ENCODE measurements at regions not wholly inside any gene's neighbourhood (a gene's known extent, or its start where the extent isn't known, plus 50 kb on each side); places are given as distances from the start of the nearest gene placed in this dataset.

DNA sequence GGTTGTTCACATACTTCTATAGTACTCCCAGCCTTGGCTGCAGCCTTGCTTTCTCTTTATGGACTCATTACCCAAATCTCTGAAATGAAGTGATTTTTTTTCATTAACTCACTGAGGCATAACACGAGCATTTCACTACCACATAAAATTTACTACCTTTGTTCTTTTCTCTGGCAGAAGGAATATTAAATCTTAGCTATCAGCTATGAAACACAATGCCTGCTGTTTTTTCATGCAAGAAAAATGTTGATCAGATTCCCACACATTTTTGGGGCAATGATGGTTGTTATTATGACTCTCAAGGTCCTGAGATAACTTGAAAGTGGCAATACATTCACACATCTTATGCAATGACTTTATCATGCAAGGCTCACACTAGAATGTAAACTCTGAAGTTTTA lies 225.3 kb upstream of the ATP2B1 start:
- Histone ChIP-seq H3T11ph (ENCODE audit: low read length) (no peak overlapping the region), H2BK120ac (ENCODE audit: low read depth, low read length, poor library complexity, severe bottlenecking) (no peak overlapping the region), H3K27me3 (ENCODE audit: insufficient read depth, low read length) (no peaks in the 10 kb centered on the region), H2BK15ac (ENCODE audit: low read depth, low read length) (no peak overlapping the region), H3K14ac (ENCODE audit: insufficient read depth, low read length) (no peak overlapping the region), H3K23me2 (ENCODE audit: insufficient read length, low read depth, low read length, poor library complexity, severe bottlenecking) (no peaks in the 10 kb centered on the region), H4K20me1 (ENCODE audit: control insufficient read depth, insufficient read depth, insufficient read length) (no peaks in the 10 kb centered on the region), H3K9me3 (ENCODE audit: control insufficient read depth, low read depth, low read length) (no peaks in the 10 kb centered on the region), H3K79me2 (ENCODE audit: insufficient read depth, low read length) (no peaks in the 10 kb centered on the region), H4K5ac (ENCODE audit: insufficient read length, low read depth, low read length) (no peak overlapping the region), H3K4ac (ENCODE audit: low read depth, low read length) (no peak overlapping the region), H2BK12ac (ENCODE audit: insufficient read length, low read depth, low read length) (no peak overlapping the region), H3K23ac (ENCODE audit: insufficient read length, low read depth, low read length) (no peak overlapping the region), H2BK20ac (ENCODE audit: low read depth, low read length, poor library complexity, severe bottlenecking) (no peak overlapping the region), H3K79me1 (ENCODE audit: insufficient read depth, low read depth, low read length, poor library complexity, severe bottlenecking) (no peaks in the 10 kb centered on the region), H4K8ac (replicated peaks; ENCODE audit: insufficient read length, low read depth, low read length) (no peak overlapping the region), H3K4me2 (ENCODE audit: insufficient read depth, insufficient read length, low read length) (no peak overlapping the region), H2BK5ac (ENCODE audit: insufficient read length, low read length) (no peak overlapping the region), H2AK5ac (ENCODE audit: insufficient read length, low read length) (no peak overlapping the region), H3K56ac (ENCODE audit: insufficient read length, low read depth, low read length) (no peak overlapping the region), H3K9ac (ENCODE audit: extremely low read depth, insufficient read length, low read length) (no peak overlapping the region), H4K91ac (ENCODE audit: insufficient read length, low read depth, low read length) (no peak overlapping the region), H3K4me1 (ENCODE audit: insufficient read depth, low read length) (no peaks in the 10 kb centered on the region; the same call in 1 of the 2 replicates), H3K18ac (ENCODE audit: insufficient read length, low read depth, low read length) (no peak overlapping the region), H3K27ac (ENCODE audit: insufficient read length, low read depth, low read length) (no peak overlapping the region), H2AFZ (ENCODE audit: low read length) (no peak overlapping the region)
- no peak overlapping the region for H3K27ac Mint-ChIP-seq
- H3K9me3 Mint-ChIP-seq: no peaks in the 10 kb centered on the region
- no CpG with 5 or more reads among the region's 1 CpG for WGBS (ENCODE audit: extremely low coverage, insufficient read length, low lambda C conversion rate)
- peaks cover 19 to 26% of the 10 kb centered on the region in 2 experiments for H3K4me1 Mint-ChIP-seq
- H3K27me3 Mint-ChIP-seq (ENCODE audit: low read depth): no peaks in the 10 kb centered on the region
- no peak for DNase-seq
- H3K36me3 Mint-ChIP-seq (ENCODE audit: insufficient read depth in 1 of 3, low read depth in 3 of 3): no peaks in the 10 kb centered on the region
- TF ChIP-seq CTCF (conservative IDR thresholded peaks at IDR 0.05): no peak
- no peak overlapping the region for H3K4me3 Mint-ChIP-seq

Measured in H9 (cell line).